T-helper 17 cell (primary cell): ENCODE measurements at regions not wholly inside any gene's neighbourhood (a gene's known extent, or its start where the extent isn't known, plus 50 kb on each side); places are given as distances from the start of the nearest gene placed in this dataset.

Experiments
- ATAC-seq: fragments of 150-1000 bp; cut with Tn5 transposase; 2 replicates; pipeline ENCODE4 v1.10.0; 2021; ENCODE audit warnings: mild to moderate bottlenecking, moderate library complexity
- DNase-seq, 3 donors: peaks; one replicate each; pipeline versions ENCODE4 v3.0.0 to v3.0.0-alpha.2; 2020 to 2021
- H3K9me3 ChIP-seq: one replicate; pipeline ENCODE4 v1.7.0; 2013; ENCODE audit warnings: low read length, mild to moderate bottlenecking; ENCODE audit not compliant: control insufficient read depth, poor library complexity, severe bottlenecking
- H3K27ac Mint-ChIP-seq: one replicate; pipeline ENCODE4 v1.8.0; 2022; ENCODE audit warnings: mild to moderate bottlenecking, moderate library complexity, mixed read lengths
- H3K27me3 Mint-ChIP-seq: one replicate; pipeline ENCODE4 v1.8.0; 2022; ENCODE audit warnings: mixed read lengths
- H3K36me3 Mint-ChIP-seq: one replicate; pipeline ENCODE4 v1.8.0; 2022; ENCODE audit warnings: low read depth, mixed read lengths
- H3K4me1 Mint-ChIP-seq: one replicate; pipeline ENCODE4 v1.8.0; 2022; ENCODE audit warnings: mild to moderate bottlenecking, mixed read lengths
- H3K4me3 Mint-ChIP-seq: one replicate; pipeline ENCODE4 v1.8.0; 2022; ENCODE audit warnings: mild to moderate bottlenecking, moderate library complexity, mixed read lengths

- DNase-seq (no peak), ATAC-seq (no peak)
- Mint-ChIP-seq H3K36me3 (no peaks in the 10 kb centered on the region), H3K27ac (no peak overlapping the region), H3K4me3 (no peak overlapping the region), H3K27me3 (no peaks in the 10 kb centered on the region), H3K4me1 (no peaks in the 10 kb centered on the region)
- H3K9me3 ChIP-seq = no peaks in the 10 kb centered on the region
These were observed 78.0 kb upstream of the CCDC160 start for GRCh38 chrX:134158821-134159512.

- Mint-ChIP-seq H3K36me3 (no peaks in the 10 kb centered on the region), H3K27ac (no peak overlapping the region), H3K27me3 (peaks cover 4% of the 10 kb centered on the region), H3K4me3 (no peak overlapping the region), H3K4me1 (no peaks in the 10 kb centered on the region)
- ATAC-seq (no peak), DNase-seq (no peak)
- no peaks in the 10 kb centered on the region for H3K9me3 ChIP-seq
These were observed 75.8 kb upstream of the CCDC160 start for GRCh38 chrX:134161162-134161561.

- no peaks in the 10 kb centered on the region for H3K4me1 Mint-ChIP-seq
- no peaks in the 10 kb centered on the region for H3K36me3 Mint-ChIP-seq
- H3K4me3 Mint-ChIP-seq = no peak overlapping the region
- peaks cover 5% of the 10 kb centered on the region for H3K27me3 Mint-ChIP-seq
- H3K27ac Mint-ChIP-seq = no peak overlapping the region
- no peaks in the 10 kb centered on the region for H3K9me3 ChIP-seq
- no peak for ATAC-seq
- DNase-seq = no peak
These were observed 75.0 kb upstream of the CCDC160 start for GRCh38 chrX:134162032-134162431.

- H3K4me1 Mint-ChIP-seq = peaks cover 2% of the 10 kb centered on the region
- no peaks in the 10 kb centered on the region for H3K9me3 ChIP-seq
- H3K27ac Mint-ChIP-seq = no peak overlapping the region
- H3K4me3 Mint-ChIP-seq = no peak overlapping the region
- no peak for DNase-seq
- H3K27me3 Mint-ChIP-seq = peaks cover 5% of the 10 kb centered on the region
- no peak for ATAC-seq
- H3K36me3 Mint-ChIP-seq = no peaks in the 10 kb centered on the region
These were observed 73.1 kb upstream of the CCDC160 start for GRCh38 chrX:134163836-134164235.

GRCh38 chrX:134167591-134168203 lies 69.3 kb upstream of the CCDC160 start:
- Mint-ChIP-seq H3K4me3 (no peak overlapping the region), H3K27ac (no peak overlapping the region), H3K27me3 (peaks cover 5% of the 10 kb centered on the region), H3K36me3 (no peaks in the 10 kb centered on the region), H3K4me1 (peaks cover 5% of the 10 kb centered on the region)
- ATAC-seq = no peak
- no peaks in the 10 kb centered on the region for H3K9me3 ChIP-seq
- DNase-seq = no peak

- DNase-seq = no peak
- ATAC-seq = peak; percentile 60
- no peaks in the 10 kb centered on the region for H3K9me3 ChIP-seq
- peaks cover 6% of the 10 kb centered on the region for H3K27me3 Mint-ChIP-seq
- no peaks in the 10 kb centered on the region for H3K36me3 Mint-ChIP-seq
- H3K4me3 Mint-ChIP-seq = peak overlapping the region; percentile 90
- no peak overlapping the region for H3K27ac Mint-ChIP-seq
- H3K4me1 Mint-ChIP-seq = peaks cover 16% of the 10 kb centered on the region
These were observed 65.1 kb upstream of the CCDC160 start for GRCh38 chrX:134171661-134172587.

- H3K36me3 Mint-ChIP-seq = no peaks in the 10 kb centered on the region
- H3K27me3 Mint-ChIP-seq = peaks cover 6% of the 10 kb centered on the region
- DNase-seq (no peak), ATAC-seq (peak; percentile 66)
- peak overlapping the region; percentile 90 for H3K4me3 Mint-ChIP-seq
- no peak overlapping the region for H3K27ac Mint-ChIP-seq
- no peaks in the 10 kb centered on the region for H3K9me3 ChIP-seq
- peaks cover 14% of the 10 kb centered on the region for H3K4me1 Mint-ChIP-seq
These were observed 64.3 kb upstream of the CCDC160 start for GRCh38 chrX:134172588-134173259.

GRCh38 chrX:134173541-134174272 lies 63.3 kb upstream of the CCDC160 start:
- DNase-seq (no peak), ATAC-seq (peak; percentile 16)
- Mint-ChIP-seq H3K27ac (no peak overlapping the region), H3K27me3 (peaks cover 6% of the 10 kb centered on the region), H3K4me3 (peak overlapping the region; percentile 90), H3K36me3 (no peaks in the 10 kb centered on the region), H3K4me1 (peaks cover 14% of the 10 kb centered on the region)
- no peaks in the 10 kb centered on the region for H3K9me3 ChIP-seq

GRCh38 chrX:134174273-134174660 lies 62.7 kb upstream of the CCDC160 start:
- no peaks in the 10 kb centered on the region for H3K36me3 Mint-ChIP-seq

GRCh38 chrX:134174859-134175258 lies 62.1 kb upstream of the CCDC160 start:
- peaks cover 6% of the 10 kb centered on the region for H3K27me3 Mint-ChIP-seq
- no peak overlapping the region for H3K27ac Mint-ChIP-seq
- no peaks in the 10 kb centered on the region for H3K36me3 Mint-ChIP-seq
- peaks cover 14% of the 10 kb centered on the region for H3K4me1 Mint-ChIP-seq
- DNase-seq = no peak
- ATAC-seq = no peak
- H3K4me3 Mint-ChIP-seq = peak overlapping the region; percentile 25
- no peaks in the 10 kb centered on the region for H3K9me3 ChIP-seq

More at GRCh38 chrX:134174273-134174660, 62.7 kb upstream of the CCDC160 start:
- peaks cover 6% of the 10 kb centered on the region for H3K27me3 Mint-ChIP-seq
- no peaks in the 10 kb centered on the region for H3K9me3 ChIP-seq
- DNase-seq = no peak
- H3K4me3 Mint-ChIP-seq = peak overlapping the region; percentile 90
- peaks cover 14% of the 10 kb centered on the region for H3K4me1 Mint-ChIP-seq
- H3K27ac Mint-ChIP-seq = no peak overlapping the region
- ATAC-seq = no peak

- Mint-ChIP-seq H3K27ac (no peak overlapping the region), H3K36me3 (no peaks in the 10 kb centered on the region), H3K27me3 (peaks cover 10% of the 10 kb centered on the region), H3K4me3 (no peak overlapping the region), H3K4me1 (peaks cover 14% of the 10 kb centered on the region)
- no peak for ATAC-seq
- H3K9me3 ChIP-seq = no peaks in the 10 kb centered on the region
- DNase-seq = no peak
These were observed 59.5 kb upstream of the CCDC160 start for GRCh38 chrX:134177527-134177926.

- no peak overlapping the region for H3K4me3 Mint-ChIP-seq
- H3K4me1 Mint-ChIP-seq = peaks cover 2% of the 10 kb centered on the region
- peaks cover 7% of the 10 kb centered on the region for H3K27me3 Mint-ChIP-seq
- no peak overlapping the region for H3K27ac Mint-ChIP-seq
- H3K36me3 Mint-ChIP-seq = no peaks in the 10 kb centered on the region
- no peak for ATAC-seq
- no peaks in the 10 kb centered on the region for H3K9me3 ChIP-seq
- no peak for DNase-seq
These were observed 56.2 kb upstream of the CCDC160 start for GRCh38 chrX:134180601-134181274.
